ENCODE measurements at regions not wholly inside any gene's neighbourhood (a gene's known extent, or its start where the extent isn't known, plus 50 kb on each side); places are given as distances from the start of the nearest gene placed in this dataset.
A peak's percentile ranks its signal among the peaks of the same experiment; 100 is the strongest.
"Not testable (repeated sequence)": the region's sequence is repeated elsewhere in the genome, so short reads cannot be mapped to it uniquely, and the experiment has no call there.

- no peak for DNase-seq
Measured at GRCh38 chr9:111744363-111744762, 50.4 kb downstream of the SHOC1 start.

- DNase-seq: peak; percentile 1
Measured at GRCh38 chr9:111743275-111743674, 51.5 kb downstream of the SHOC1 start.

- no peak for DNase-seq
Measured at GRCh38 chr9:111740739-111741138, 54.0 kb downstream of the SHOC1 start.

- DNase-seq: no peak
Measured at GRCh38 chr9:111736714-111737113, 58.0 kb downstream of the SHOC1 start.

GRCh38 chr9:111735344-111735743 is 59.4 kb downstream of the SHOC1 start:
- not testable (repeated sequence) for DNase-seq

GRCh38 chr9:111731928-111732327 is 62.8 kb downstream of the SHOC1 start:
- DNase-seq: no peak

- DNase-seq: no peak
Measured at GRCh38 chr9:111730937-111731567, 63.7 kb downstream of the SHOC1 start.

GRCh38 chr9:111728617-111729366 is 65.9 kb downstream of the SHOC1 start:
- no peak for DNase-seq

GRCh38 chr9:111728143-111728542 is 66.6 kb downstream of the SHOC1 start:
- DNase-seq: no peak

GRCh38 chr9:111726949-111727348 is 65.5 kb downstream of the GNG10 start:
- no peak for DNase-seq

GRCh38 chr9:111720174-111720573 is 58.8 kb downstream of the GNG10 start:
- DNase-seq: no peak

Data from stimulated activated naive CD4-positive, alpha-beta T cell treated with Interleukin-2 at 50 U/mL for 16 hours (primary cell).